SK-N-SH (cell line): ENCODE measurements at regions not wholly inside any gene's neighbourhood (a gene's known extent, or its start where the extent isn't known, plus 50 kb on each side); places are given as distances from the start of the nearest gene placed in this dataset.
A peak's percentile ranks its signal among the peaks of the same experiment; 100 is the strongest.

ENCODE experiments used
- CTCF ChIA-PET: fragments of 300-600, 350-600 bp; formaldehyde crosslinking; extraction: SDS; loops from one replicate; lab custom pipeline; 2021; lab: Yijun Ruan, JAX
- POLR2A ChIA-PET: fragments of 350-600 bp; sonication (Branson Sonifier 250); formaldehyde crosslinking; extraction: SDS; loops from one replicate; lab custom pipeline; 2020; ENCODE audit warnings: antibody characterized with exemption, inconsistent platforms; lab: Yijun Ruan, JAX
- DNase-seq: peaks from one replicate; pipeline ENCODE4 v3.0.0; 2012
- H2AFZ ChIP-seq: fragments of 200-600 bp; sonication (generic); 2 replicates; pipeline ENCODE4 v1.8.1; 2016; ENCODE audit warnings: antibody characterized with exemption, mild to moderate bottlenecking, low read depth
- H3F3A ChIP-seq: fragments of 200-600 bp; sonication (generic); replicated peaks from 2 replicates; pipeline ENCODE3; 2016; ENCODE audit warnings: antibody characterized with exemption, mild to moderate bottlenecking; ENCODE audit not compliant: insufficient read depth
- H3K27ac ChIP-seq, 2 experiments: fragments of 200-500 bp in 1 of 2; fragments of 200-600 bp in 1 of 2; sonication (Bioruptor generic) in 1 of 2; sonication (generic), shearing (Covaris generic) in 1 of 2; 2 replicates each; pipeline versions ENCODE4 v1.5.1 to v1.6.1; 2014 to 2016; ENCODE audit warnings: low read depth in 2 of 2, inconsistent platforms in 1 of 2, low read length in 1 of 2, mild to moderate bottlenecking in 1 of 2, mixed read lengths in 1 of 2
- H3K27me3 ChIP-seq: fragments of 200-600 bp; sonication (generic), shearing (Covaris generic); 2 replicates; pipeline ENCODE4 v1.6.1; 2016; ENCODE audit warnings: mixed run types; ENCODE audit not compliant: insufficient read depth
- H3K36me3 ChIP-seq, 2 experiments: fragments of 200-500 bp in 1 of 2; fragments of 200-600 bp in 1 of 2; sonication (Bioruptor generic) in 1 of 2; sonication (generic) in 1 of 2; replicated peaks in 1 of 2; 2 replicates each; pipeline versions ENCODE3 to v1.5.1; 2014 to 2016; ENCODE audit warnings: low read length in 1 of 2, mild to moderate bottlenecking in 1 of 2; ENCODE audit not compliant: insufficient read depth in 2 of 2, control insufficient read depth in 1 of 2
- H3K4me1 ChIP-seq, 2 experiments: fragments of 200-500 bp in 1 of 2; fragments of 200-600 bp in 1 of 2; sonication (Bioruptor generic) in 1 of 2; sonication (generic), shearing (Covaris generic) in 1 of 2; 2 replicates each; pipeline versions ENCODE4 v1.5.1 to v1.6.1; 2014 to 2016; ENCODE audit warnings: low read depth in 1 of 2, low read length in 1 of 2, mixed run types in 1 of 2; ENCODE audit not compliant: insufficient read depth in 2 of 2, control insufficient read depth in 1 of 2
- H3K4me2 ChIP-seq: fragments of 200-600 bp; sonication (generic), shearing (Covaris generic); 2 replicates; pipeline ENCODE4 v1.6.1; 2017; ENCODE audit warnings: mixed run types
- H3K4me3 ChIP-seq, 2 experiments: fragments of 200-500 bp in 1 of 2; fragments of 200-600 bp in 1 of 2; sonication (Bioruptor generic) in 1 of 2; sonication (generic), shearing (Covaris generic) in 1 of 2; 2 replicates each; pipeline versions ENCODE4 v1.5.1 to v1.8.1; 2014 to 2016; ENCODE audit warnings: low read depth in 2 of 2, inconsistent platforms in 1 of 2, low read length in 1 of 2, mild to moderate bottlenecking in 1 of 2, mixed read lengths in 1 of 2, moderate library complexity in 1 of 2
- H3K79me2 ChIP-seq: fragments of 200-600 bp; sonication (generic); 2 replicates; pipeline ENCODE4 v1.8.1; 2017; ENCODE audit warnings: mild to moderate bottlenecking; ENCODE audit not compliant: insufficient read depth
- H3K9ac ChIP-seq: fragments of 200-600 bp; sonication (generic); 2 replicates; pipeline ENCODE4 v1.6.1; 2017; ENCODE audit warnings: mixed run types
- H3K9me2 ChIP-seq: fragments of 200-600 bp; sonication (generic); 2 replicates; pipeline ENCODE4 v1.6.1; 2017; ENCODE audit warnings: mixed run types
- H3K9me3 ChIP-seq: fragments of 200-600 bp; sonication (generic); 2 replicates; pipeline ENCODE4 v1.6.1; 2017; ENCODE audit warnings: mixed run types, mild to moderate bottlenecking, moderate library complexity
- H4K20me1 ChIP-seq: fragments of 200-600 bp; sonication (generic); 2 replicates; pipeline ENCODE4 v1.6.1; 2017; ENCODE audit warnings: mild to moderate bottlenecking, mixed run types; ENCODE audit not compliant: insufficient read depth
- CHD2 ChIP-seq: fragments of 150-350 bp; IDR thresholded peaks from 2 replicates; pipeline ENCODE4 v1.6.1; 2018; ENCODE audit warnings: low read length; ENCODE audit not compliant: partially characterized antibody
- EZH2phosphoT487 ChIP-seq: fragments of 200-600 bp; sonication (generic); IDR thresholded peaks from 2 replicates; pipeline ENCODE4 v1.6.1; 2017; ENCODE audit warnings: low read depth, mixed run types, mild to moderate bottlenecking, antibody characterized with exemption, moderate library complexity, borderline replicate concordance
- FOXM1 ChIP-seq: IDR thresholded peaks from 2 replicates; pipeline ENCODE4 v1.4.0; 2012; ENCODE audit warnings: low read depth, mild to moderate bottlenecking
- GATA2 ChIP-seq: sonication (generic); formaldehyde crosslinking; IDR thresholded peaks from 2 replicates; pipeline ENCODE4 v1.5.0; 2020; ENCODE audit warnings: mild to moderate bottlenecking, missing genetic modification reagents
- JUND ChIP-seq: IDR thresholded peaks from 2 replicates; pipeline ENCODE4 v1.4.0; 2012
- MEF2A ChIP-seq: IDR thresholded peaks from 2 replicates; pipeline ENCODE4 v1.4.0; 2012; ENCODE audit warnings: low read depth, borderline replicate concordance
- MXI1 ChIP-seq: IDR thresholded peaks from 2 replicates; pipeline ENCODE4 v1.6.1; 2012; ENCODE audit warnings: mild to moderate bottlenecking, low read depth, low read length, improper control_type of control experiment
- NFIC ChIP-seq: IDR thresholded peaks from 2 replicates; pipeline ENCODE4 v1.4.0; 2012; ENCODE audit warnings: borderline replicate concordance
- POLR2AphosphoS5 ChIP-seq: IDR thresholded peaks from 2 replicates; pipeline ENCODE4 v1.6.1; 2012; ENCODE audit warnings: low read depth, low read length
- RFX5 ChIP-seq: IDR thresholded peaks from 2 replicates; pipeline ENCODE4 v1.6.1; 2012; ENCODE audit warnings: mild to moderate bottlenecking, improper control_type of control experiment, low read length
- RXRA ChIP-seq: IDR thresholded peaks from 2 replicates; pipeline ENCODE4 v1.4.0; 2012; ENCODE audit warnings: low read depth, mild to moderate bottlenecking, borderline replicate concordance
- SIN3A ChIP-seq: IDR thresholded peaks from 2 replicates; pipeline ENCODE4 v1.6.1; 2012; ENCODE audit warnings: low read depth, mild to moderate bottlenecking, low read length, moderate library complexity, borderline replicate concordance
- TAF1 ChIP-seq: IDR thresholded peaks from 2 replicates; pipeline ENCODE4 v1.6.1; 2012; ENCODE audit warnings: low read depth, mild to moderate bottlenecking, low read length, moderate library complexity, borderline replicate concordance
- TEAD4 ChIP-seq: IDR thresholded peaks from 2 replicates; pipeline ENCODE4 v1.4.0; 2012; ENCODE audit warnings: mild to moderate bottlenecking, borderline replicate concordance; ENCODE audit not compliant: insufficient read depth
- YY1 ChIP-seq: IDR thresholded peaks from 2 replicates; pipeline ENCODE4 v1.4.0; 2012; ENCODE audit warnings: low read depth, mild to moderate bottlenecking
- WGBS: methylation state at CpG from one replicate; pipeline ENCODE4 v1.1.6; 2017; ENCODE audit warnings: low lambda C conversion rate; 5-methylcytosine and 5-hydroxymethylcytosine counted together
- TF ChIP-seq, protein P1 (sequence below): fragments of 150-350 bp; IDR thresholded peaks from 2 replicates; pipeline ENCODE4 v1.6.1; 2017; ENCODE audit warnings: antibody characterized with exemption, low read length, low read depth, borderline replicate concordance
- TF ChIP-seq, protein P2 (sequence below): IDR thresholded peaks from 2 replicates; pipeline ENCODE4 v1.4.0; 2012; ENCODE audit warnings: low read depth
- TF ChIP-seq, protein P3 (sequence below): fragments of 200-600 bp; sonication (generic); IDR thresholded peaks from 2 replicates; pipeline ENCODE4 v1.6.1; 2017; ENCODE audit warnings: antibody characterized with exemption, mild to moderate bottlenecking, moderate library complexity

DNA sequence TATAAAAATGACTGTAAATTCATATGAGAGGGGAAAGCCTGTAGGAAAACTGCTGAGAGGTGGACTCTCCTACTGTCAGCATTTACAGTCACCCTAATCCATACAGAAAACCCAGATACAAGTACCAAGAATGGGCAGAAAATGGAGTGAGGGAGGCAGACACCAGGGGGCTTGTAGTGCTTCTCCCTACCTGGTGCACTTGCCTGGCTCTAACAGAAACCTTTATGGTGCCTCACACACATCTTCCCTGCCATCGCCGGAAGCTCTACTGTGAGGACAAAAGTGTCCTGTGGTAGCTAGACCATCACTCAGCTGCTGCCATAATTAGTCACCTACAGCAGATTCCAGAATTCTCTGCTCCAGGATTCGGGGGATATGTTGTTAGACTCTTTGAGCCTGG lies 441.3 kb downstream of the TFAP2B start:
- no peaks in the 10 kb centered on the region for H3F3A ChIP-seq
- CTCF ChIA-PET: interaction anchor here (1.4 kb wide), 1 partner anchor 9 kb away, joined by 3 read pairs; no protein-coding TSS in a partner anchor
- no peak overlapping the region; a peak in 1 of 4 replicates for H3K27ac ChIP-seq
- no peak overlapping the region for H3K9ac ChIP-seq
- H3K36me3 ChIP-seq: no peaks in the 10 kb centered on the region
- 32% methylated on average over 3 of the region's 3 CpGs for WGBS
- H3K9me2 ChIP-seq: no peaks in the 10 kb centered on the region
- H3K4me2 ChIP-seq: no peak overlapping the region
- no peaks in the 10 kb centered on the region for H3K9me3 ChIP-seq
- DNase-seq: no peak
- no peak overlapping the region for H2AFZ ChIP-seq
- TF ChIP-seq POLR2AphosphoS5: no peak
- TF ChIP-seq, protein P1, sequence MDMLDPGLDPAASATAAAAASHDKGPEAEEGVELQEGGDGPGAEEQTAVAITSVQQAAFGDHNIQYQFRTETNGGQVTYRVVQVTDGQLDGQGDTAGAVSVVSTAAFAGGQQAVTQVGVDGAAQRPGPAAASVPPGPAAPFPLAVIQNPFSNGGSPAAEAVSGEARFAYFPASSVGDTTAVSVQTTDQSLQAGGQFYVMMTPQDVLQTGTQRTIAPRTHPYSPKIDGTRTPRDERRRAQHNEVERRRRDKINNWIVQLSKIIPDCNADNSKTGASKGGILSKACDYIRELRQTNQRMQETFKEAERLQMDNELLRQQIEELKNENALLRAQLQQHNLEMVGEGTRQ: no peak
- no peak for TF ChIP-seq TAF1
- no peak for TF ChIP-seq FOXM1
- TF ChIP-seq EZH2phosphoT487: no peak
- TF ChIP-seq RXRA: no peak
- TF ChIP-seq NFIC: no peak
- TF ChIP-seq, protein P2, sequence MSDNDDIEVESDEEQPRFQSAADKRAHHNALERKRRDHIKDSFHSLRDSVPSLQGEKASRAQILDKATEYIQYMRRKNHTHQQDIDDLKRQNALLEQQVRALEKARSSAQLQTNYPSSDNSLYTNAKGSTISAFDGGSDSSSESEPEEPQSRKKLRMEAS: no peak
- no peak for TF ChIP-seq YY1
- TF ChIP-seq MXI1: no peak
- TF ChIP-seq SIN3A: no peak
- TF ChIP-seq, protein P3, sequence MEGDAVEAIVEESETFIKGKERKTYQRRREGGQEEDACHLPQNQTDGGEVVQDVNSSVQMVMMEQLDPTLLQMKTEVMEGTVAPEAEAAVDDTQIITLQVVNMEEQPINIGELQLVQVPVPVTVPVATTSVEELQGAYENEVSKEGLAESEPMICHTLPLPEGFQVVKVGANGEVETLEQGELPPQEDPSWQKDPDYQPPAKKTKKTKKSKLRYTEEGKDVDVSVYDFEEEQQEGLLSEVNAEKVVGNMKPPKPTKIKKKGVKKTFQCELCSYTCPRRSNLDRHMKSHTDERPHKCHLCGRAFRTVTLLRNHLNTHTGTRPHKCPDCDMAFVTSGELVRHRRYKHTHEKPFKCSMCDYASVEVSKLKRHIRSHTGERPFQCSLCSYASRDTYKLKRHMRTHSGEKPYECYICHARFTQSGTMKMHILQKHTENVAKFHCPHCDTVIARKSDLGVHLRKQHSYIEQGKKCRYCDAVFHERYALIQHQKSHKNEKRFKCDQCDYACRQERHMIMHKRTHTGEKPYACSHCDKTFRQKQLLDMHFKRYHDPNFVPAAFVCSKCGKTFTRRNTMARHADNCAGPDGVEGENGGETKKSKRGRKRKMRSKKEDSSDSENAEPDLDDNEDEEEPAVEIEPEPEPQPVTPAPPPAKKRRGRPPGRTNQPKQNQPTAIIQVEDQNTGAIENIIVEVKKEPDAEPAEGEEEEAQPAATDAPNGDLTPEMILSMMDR: no peak
- no peak for TF ChIP-seq RFX5
- no peak for TF ChIP-seq JUND
- H4K20me1 ChIP-seq: no peaks in the 10 kb centered on the region
- peaks cover 0 to 10% of the 10 kb centered on the region in 2 experiments; a peak in 2 of 4 replicates for H3K4me1 ChIP-seq
- no peaks in the 10 kb centered on the region for H3K79me2 ChIP-seq
- POLR2A ChIA-PET: no interaction called here
- H3K4me3 ChIP-seq: no peak overlapping the region
- H3K27me3 ChIP-seq: no peaks in the 10 kb centered on the region

DNA sequence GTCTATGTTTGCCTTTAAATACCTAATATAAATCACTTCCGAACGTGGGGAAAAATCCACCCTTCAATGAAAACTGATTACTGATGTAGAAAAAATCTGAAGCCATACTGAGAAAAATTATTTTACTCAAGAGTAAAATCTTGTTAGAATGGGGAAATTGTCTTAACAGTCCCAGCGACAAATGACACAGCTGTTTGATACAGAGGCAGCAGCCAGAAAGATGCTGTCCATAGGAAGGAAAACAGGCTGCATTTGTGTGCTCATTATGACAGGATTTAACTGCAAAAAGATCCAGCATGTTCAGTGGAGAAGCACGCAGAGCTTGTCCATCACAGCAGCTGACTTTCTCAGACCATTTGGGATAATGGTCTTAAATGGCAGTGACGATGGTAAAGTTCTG lies 443.0 kb downstream of the TFAP2B start:
- no peak overlapping the region for H3K4me3 ChIP-seq
- peaks cover 0 to 13% of the 10 kb centered on the region in 2 experiments; a peak in 2 of 4 replicates for H3K4me1 ChIP-seq
- H3K36me3 ChIP-seq: no peaks in the 10 kb centered on the region
- TF ChIP-seq RXRA (no peak), CHD2 (no peak), NFIC (no peak), RFX5 (peak; percentile 87), POLR2AphosphoS5 (no peak), FOXM1 (no peak), GATA2 (CRISPR knock-in tag) (no peak; the same call in 1 of the 2 replicates), MEF2A (no peak), TEAD4 (no peak)
- H3K27me3 ChIP-seq: no peaks in the 10 kb centered on the region
- POLR2A ChIA-PET: no interaction called here
- H3K9me2 ChIP-seq: no peaks in the 10 kb centered on the region
- no peaks in the 10 kb centered on the region for H3K79me2 ChIP-seq
- no peak overlapping the region for H3K4me2 ChIP-seq
- H3K9me3 ChIP-seq: no peaks in the 10 kb centered on the region
- DNase-seq: no peak
- H3K27ac ChIP-seq: peak overlapping the region in 1 of 2 experiments; percentile 64; a peak in 2 of 4 replicates
- H3K9ac ChIP-seq: no peak overlapping the region
- no peaks in the 10 kb centered on the region for H4K20me1 ChIP-seq
- 40% methylated on average over 5 of the region's 5 CpGs for WGBS
- CTCF ChIA-PET: interaction anchor here (1.3 kb wide), 1 partner anchor 412 kb away, joined by 3 read pairs; no protein-coding TSS in a partner anchor
- H2AFZ ChIP-seq: no peak overlapping the region
- no peaks in the 10 kb centered on the region for H3F3A ChIP-seq
